ENCODE measurements at regions not wholly inside any gene's neighbourhood (a gene's known extent, or its start where the extent isn't known, plus 50 kb on each side); places are given as distances from the start of the nearest gene placed in this dataset.

- Histone ChIP-seq H2AFZ (ENCODE audit: insufficient read depth, low read depth, low read length, poor library complexity, severe bottlenecking) (no peak overlapping the region), H3K9ac (ENCODE audit: insufficient read depth, low read length, poor library complexity, severe bottlenecking) (no peak overlapping the region), H3K27me3 (ENCODE audit: control insufficient read depth in 2 of 2, insufficient read depth in 2 of 2, low read length in 2 of 2) (no peaks in the 10 kb centered on the region), H3K27ac (ENCODE audit: low read depth in 1 of 2, low read length in 2 of 2) (no peak overlapping the region), H3K79me2 (ENCODE audit: insufficient read depth, low read length) (no peaks in the 10 kb centered on the region), H3K9me3 (replicated peaks in 1 of 2; ENCODE audit: control insufficient read depth in 1 of 2, insufficient read depth in 1 of 2, low read length in 2 of 2) (peaks cover 4 to 5% of the 10 kb centered on the region in 2 donors), H3K4me1 (ENCODE audit: control insufficient read depth in 1 of 2, insufficient read depth in 2 of 2, low read length in 2 of 2) (no peaks in the 10 kb centered on the region), H4K20me1 (ENCODE audit: insufficient read depth, low read length) (no peaks in the 10 kb centered on the region), H3K36me3 (replicated peaks in 1 of 2; ENCODE audit: control insufficient read depth in 1 of 2, insufficient read depth in 2 of 2, low read length in 2 of 2) (no peaks in the 10 kb centered on the region), H3K4me3 (replicated peaks in 1 of 3; ENCODE audit: low read depth in 2 of 3, low read length in 3 of 3) (no peak overlapping the region), H3K4me2 (replicated peaks; ENCODE audit: extremely low read depth, low read length, poor library complexity, severe bottlenecking) (no peak overlapping the region)
- no peaks in the 10 kb centered on the region for H3K4me1 Mint-ChIP-seq
- no peak overlapping the region for H3K27ac Mint-ChIP-seq
- TF ChIP-seq, protein P1, sequence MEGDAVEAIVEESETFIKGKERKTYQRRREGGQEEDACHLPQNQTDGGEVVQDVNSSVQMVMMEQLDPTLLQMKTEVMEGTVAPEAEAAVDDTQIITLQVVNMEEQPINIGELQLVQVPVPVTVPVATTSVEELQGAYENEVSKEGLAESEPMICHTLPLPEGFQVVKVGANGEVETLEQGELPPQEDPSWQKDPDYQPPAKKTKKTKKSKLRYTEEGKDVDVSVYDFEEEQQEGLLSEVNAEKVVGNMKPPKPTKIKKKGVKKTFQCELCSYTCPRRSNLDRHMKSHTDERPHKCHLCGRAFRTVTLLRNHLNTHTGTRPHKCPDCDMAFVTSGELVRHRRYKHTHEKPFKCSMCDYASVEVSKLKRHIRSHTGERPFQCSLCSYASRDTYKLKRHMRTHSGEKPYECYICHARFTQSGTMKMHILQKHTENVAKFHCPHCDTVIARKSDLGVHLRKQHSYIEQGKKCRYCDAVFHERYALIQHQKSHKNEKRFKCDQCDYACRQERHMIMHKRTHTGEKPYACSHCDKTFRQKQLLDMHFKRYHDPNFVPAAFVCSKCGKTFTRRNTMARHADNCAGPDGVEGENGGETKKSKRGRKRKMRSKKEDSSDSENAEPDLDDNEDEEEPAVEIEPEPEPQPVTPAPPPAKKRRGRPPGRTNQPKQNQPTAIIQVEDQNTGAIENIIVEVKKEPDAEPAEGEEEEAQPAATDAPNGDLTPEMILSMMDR (IDR thresholded peaks at IDR 0.05) = no peak
- H3K4me3 Mint-ChIP-seq = no peak overlapping the region
- intact Hi-C loops (cut with micrococcal nuclease) = no loop called here
- peaks cover 8 to 11% (median 9%) of the 10 kb centered on the region in 3 donors for H3K27me3 Mint-ChIP-seq (ENCODE audit: low read depth in 3 of 3)
- H3K36me3 Mint-ChIP-seq = no peaks in the 10 kb centered on the region
- WGBS (ENCODE audit: insufficient coverage) = 96% methylated on average over 4 of the region's 6 CpGs
- H3K9me3 Mint-ChIP-seq = peaks cover 0 to 12% (median 8%) of the 10 kb centered on the region in 7 donors
- DNase-seq = no peak
Measured at GRCh38 chr17:72351365-72351764, 230.5 kb downstream of the SOX9 start.

DNA sequence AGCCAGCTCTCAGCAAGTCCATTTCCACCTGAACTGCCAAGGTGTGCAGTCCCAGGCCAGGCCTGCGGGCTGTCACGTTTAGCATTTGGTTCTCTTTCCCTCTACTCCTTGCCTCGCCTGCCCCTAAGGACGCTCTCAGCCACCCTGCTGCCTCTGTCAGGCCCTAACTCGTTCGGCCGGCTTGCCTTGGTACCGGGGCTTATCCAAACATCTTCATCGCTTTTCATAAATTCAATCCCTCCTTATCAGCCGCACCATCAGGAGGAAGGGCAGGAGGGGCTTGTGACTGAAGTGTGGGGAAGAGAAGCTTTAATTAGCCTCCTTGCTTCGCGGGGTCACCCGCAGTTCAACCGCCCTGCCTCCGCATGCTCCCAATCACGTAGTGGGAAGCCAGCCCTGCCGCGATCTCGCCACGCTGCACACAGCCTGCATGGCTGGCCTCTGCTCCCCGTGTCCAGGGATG, 231.1 kb downstream of the SOX9 start:
- H3K4me1 Mint-ChIP-seq = no peaks in the 10 kb centered on the region
- peaks cover 8 to 10% (median 9%) of the 10 kb centered on the region in 3 donors for H3K27me3 Mint-ChIP-seq (ENCODE audit: low read depth in 3 of 3)
- no peak overlapping the region for H3K4me3 ChIP-seq (replicated peaks in 1 of 3; ENCODE audit: low read depth in 2 of 3, low read length in 3 of 3)
- H3K9me3 ChIP-seq (replicated peaks in 1 of 2; ENCODE audit: control insufficient read depth in 1 of 2, insufficient read depth in 1 of 2, low read length in 2 of 2) = peaks cover 4 to 5% of the 10 kb centered on the region in 2 donors
- intact Hi-C loops (cut with micrococcal nuclease) = no loop called here
- no peak overlapping the region for H3K9ac ChIP-seq (ENCODE audit: insufficient read depth, low read length, poor library complexity, severe bottlenecking)
- peak overlapping the region in 1 of 7 donors; percentile 33 for H3K27ac Mint-ChIP-seq
- no peaks in the 10 kb centered on the region for H3K79me2 ChIP-seq (ENCODE audit: insufficient read depth, low read length)
- TF ChIP-seq, protein P1 (IDR thresholded peaks at IDR 0.05) = no peak
- no peaks in the 10 kb centered on the region for H4K20me1 ChIP-seq (ENCODE audit: insufficient read depth, low read length)
- no peak overlapping the region for H3K4me2 ChIP-seq (replicated peaks; ENCODE audit: extremely low read depth, low read length, poor library complexity, severe bottlenecking)
- no peak overlapping the region for H3K4me3 Mint-ChIP-seq
- no peak overlapping the region for H2AFZ ChIP-seq (ENCODE audit: insufficient read depth, low read depth, low read length, poor library complexity, severe bottlenecking)
- 37% methylated on average over 15 of the region's 21 CpGs for WGBS (ENCODE audit: insufficient coverage)
- H3K4me1 ChIP-seq (ENCODE audit: control insufficient read depth in 1 of 2, insufficient read depth in 2 of 2, low read length in 2 of 2) = no peaks in the 10 kb centered on the region
- DNase-seq = no peak
- H3K36me3 Mint-ChIP-seq = no peaks in the 10 kb centered on the region
- H3K9me3 Mint-ChIP-seq = peaks cover 0 to 16% (median 8%) of the 10 kb centered on the region in 7 donors
- no peaks in the 10 kb centered on the region for H3K36me3 ChIP-seq (replicated peaks in 1 of 2; ENCODE audit: control insufficient read depth in 1 of 2, insufficient read depth in 2 of 2, low read length in 2 of 2)
- no peak overlapping the region for H3K27ac ChIP-seq (ENCODE audit: low read depth in 1 of 2, low read length in 2 of 2)
- no peaks in the 10 kb centered on the region for H3K27me3 ChIP-seq (ENCODE audit: control insufficient read depth in 2 of 2, insufficient read depth in 2 of 2, low read length in 2 of 2)
